ENCODE measurements at regions not wholly inside any gene's neighbourhood (a gene's known extent, or its start where the extent isn't known, plus 50 kb on each side); places are given as distances from the start of the nearest gene placed in this dataset.

GRCh38 chr12:126811391-126811790 lies 1455.6 kb upstream of the TMEM132C start:
- DNase-seq (no peak), ATAC-seq (ENCODE audit: insufficient read depth, low FRiP score) (no peak)
- no peak for TF ChIP-seq CTCF (IDR thresholded peaks at IDR 0.05; ENCODE audit: control extremely low read depth, extremely low read depth)
- Histone ChIP-seq H3K27me3 (ENCODE audit: control insufficient read depth in 3 of 3, insufficient read depth in 3 of 3, low read length in 2 of 3) (peaks cover 0 to 3% (median 0%) of the 10 kb centered on the region in 3 donors), H3K27ac (ENCODE audit: low read depth in 1 of 2, low read length in 1 of 2) (no peak overlapping the region), H3K4me1 (ENCODE audit: control insufficient read depth in 5 of 5, insufficient read depth in 5 of 5, low read length in 5 of 5) (no peaks in the 10 kb centered on the region), H3K9me3 (ENCODE audit: control insufficient read depth in 4 of 4, insufficient read depth in 3 of 4, low read length in 3 of 4) (peaks cover 0 to 1% (median 0%) of the 10 kb centered on the region in 4 donors), H3K36me3 (ENCODE audit: control insufficient read depth in 4 of 4, insufficient read depth in 4 of 4, low read length in 4 of 4) (no peaks in the 10 kb centered on the region), H3K4me3 (no peak overlapping the region), H3K9ac (ENCODE audit: insufficient read depth in 1 of 2, low read length in 2 of 2) (no peak overlapping the region)
- 31 to 34% methylated on average over 3 of the region's 3 CpGs for WGBS, 2 donors

GRCh38 chr12:126819554-126819953 lies 1447.4 kb upstream of the TMEM132C start:
- ATAC-seq (ENCODE audit: insufficient read depth, low FRiP score): no peak
- WGBS, 2 donors: 68 to 73% methylated on average over 2 of the region's 2 CpGs
- Histone ChIP-seq H3K4me1 (ENCODE audit: control insufficient read depth in 5 of 5, insufficient read depth in 5 of 5, low read length in 5 of 5) (no peaks in the 10 kb centered on the region), H3K9ac (ENCODE audit: insufficient read depth in 1 of 2, low read length in 2 of 2) (no peak overlapping the region), H3K4me3 (no peak overlapping the region), H3K36me3 (ENCODE audit: control insufficient read depth in 4 of 4, insufficient read depth in 4 of 4, low read length in 4 of 4) (no peaks in the 10 kb centered on the region), H3K27ac (ENCODE audit: low read depth in 1 of 2, low read length in 1 of 2) (no peak overlapping the region), H3K27me3 (ENCODE audit: control insufficient read depth in 3 of 3, insufficient read depth in 3 of 3, low read length in 2 of 3) (peaks cover 0 to 3% (median 0%) of the 10 kb centered on the region in 3 donors), H3K9me3 (ENCODE audit: control insufficient read depth in 4 of 4, insufficient read depth in 3 of 4, low read length in 3 of 4) (peaks cover 0 to 12% (median 3%) of the 10 kb centered on the region in 4 donors)
- no peak for DNase-seq
- no peak for TF ChIP-seq CTCF (IDR thresholded peaks at IDR 0.05; ENCODE audit: control extremely low read depth, extremely low read depth)

GRCh38 chr12:126830778-126831680 lies 1435.9 kb upstream of the TMEM132C start:
- DNase-seq (peak in 1 of 3 donors; percentile 20), ATAC-seq (ENCODE audit: insufficient read depth, low FRiP score) (no peak)
- Histone ChIP-seq H3K27ac (ENCODE audit: low read depth in 1 of 2, low read length in 1 of 2) (no peak overlapping the region), H3K9ac (ENCODE audit: insufficient read depth in 1 of 2, low read length in 2 of 2) (no peak overlapping the region), H3K27me3 (ENCODE audit: control insufficient read depth in 3 of 3, insufficient read depth in 3 of 3, low read length in 2 of 3) (no peaks in the 10 kb centered on the region), H3K36me3 (ENCODE audit: control insufficient read depth in 4 of 4, insufficient read depth in 4 of 4, low read length in 4 of 4) (no peaks in the 10 kb centered on the region), H3K9me3 (ENCODE audit: control insufficient read depth in 4 of 4, insufficient read depth in 3 of 4, low read length in 3 of 4) (peaks cover 0 to 6% (median 1%) of the 10 kb centered on the region in 4 donors), H3K4me1 (ENCODE audit: control insufficient read depth in 5 of 5, insufficient read depth in 5 of 5, low read length in 5 of 5) (no peaks in the 10 kb centered on the region), H3K4me3 (no peak overlapping the region)
- 77 to 91% methylated on average over 2 of the region's 2 CpGs for WGBS, 2 donors
- TF ChIP-seq CTCF (IDR thresholded peaks at IDR 0.05; ENCODE audit: control extremely low read depth, extremely low read depth): no peak
